ENCODE measurements at regions not wholly inside any gene's neighbourhood (a gene's known extent, or its start where the extent isn't known, plus 50 kb on each side); places are given as distances from the start of the nearest gene placed in this dataset.

DNA sequence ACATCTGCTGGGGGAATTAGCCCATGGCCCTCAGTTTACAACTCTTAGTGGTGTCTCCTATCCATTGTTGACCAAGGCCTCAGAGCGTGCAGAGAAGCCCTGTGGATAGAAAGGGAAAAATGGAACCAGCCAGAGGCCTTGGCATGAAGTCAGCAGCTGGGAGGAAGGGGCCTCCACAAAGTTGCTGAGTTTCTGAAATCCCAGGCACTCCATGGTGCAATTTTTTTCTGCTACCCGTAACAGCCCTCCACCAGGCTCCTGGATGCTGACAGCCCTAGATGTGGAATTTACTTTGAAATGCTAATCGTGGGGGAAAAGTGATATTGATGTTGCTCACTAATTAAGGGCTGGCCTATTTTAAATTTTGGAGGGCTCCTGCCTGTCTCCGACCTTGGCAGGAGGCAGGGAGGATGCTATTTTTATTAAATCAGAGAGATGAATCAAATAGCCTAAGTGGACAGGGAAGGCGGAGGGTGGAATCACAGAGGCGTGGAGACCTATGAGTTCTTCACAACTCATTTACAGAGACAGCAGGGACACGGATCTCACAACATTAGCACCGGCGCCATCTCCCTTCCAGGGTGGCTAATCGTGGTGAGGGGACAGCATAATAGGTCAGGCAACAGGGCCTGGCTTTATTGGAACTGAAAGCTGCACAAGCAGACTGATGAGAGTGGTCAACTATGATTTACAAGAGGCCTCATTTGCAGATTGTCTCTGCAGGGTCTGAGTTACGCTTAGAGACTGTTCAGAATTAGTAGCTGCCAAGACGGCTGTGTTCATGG lies 99.8 kb upstream of the WSCD2 start:
- no peak for DNase-seq (ENCODE audit: low spot score)
- 55% methylated on average over 12 of the region's 12 CpGs for WGBS

DNA sequence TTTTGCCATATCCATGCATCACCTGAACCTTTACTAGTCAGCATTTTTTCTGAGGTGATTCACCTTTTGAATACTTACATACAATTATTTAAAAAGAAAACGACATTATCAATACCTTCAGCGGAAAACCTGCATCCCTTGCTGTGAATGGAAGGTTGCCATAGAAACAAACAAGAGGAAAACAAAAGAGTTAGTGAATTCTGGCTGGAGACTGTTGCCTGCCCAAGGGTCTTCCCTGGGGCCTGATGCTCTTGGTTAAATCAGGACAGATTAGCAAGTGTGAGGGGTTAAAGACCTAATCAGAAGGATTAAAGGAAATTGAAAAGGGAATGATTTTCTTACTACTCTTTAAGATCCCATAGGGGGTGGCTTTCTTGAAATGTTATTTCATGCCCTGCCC lies 96.0 kb upstream of the WSCD2 start:
- no peak overlapping the region for H3K4me3 ChIP-seq (ENCODE audit: low read depth in 1 of 3, low read length in 3 of 3)
- TF ChIP-seq, protein P1, sequence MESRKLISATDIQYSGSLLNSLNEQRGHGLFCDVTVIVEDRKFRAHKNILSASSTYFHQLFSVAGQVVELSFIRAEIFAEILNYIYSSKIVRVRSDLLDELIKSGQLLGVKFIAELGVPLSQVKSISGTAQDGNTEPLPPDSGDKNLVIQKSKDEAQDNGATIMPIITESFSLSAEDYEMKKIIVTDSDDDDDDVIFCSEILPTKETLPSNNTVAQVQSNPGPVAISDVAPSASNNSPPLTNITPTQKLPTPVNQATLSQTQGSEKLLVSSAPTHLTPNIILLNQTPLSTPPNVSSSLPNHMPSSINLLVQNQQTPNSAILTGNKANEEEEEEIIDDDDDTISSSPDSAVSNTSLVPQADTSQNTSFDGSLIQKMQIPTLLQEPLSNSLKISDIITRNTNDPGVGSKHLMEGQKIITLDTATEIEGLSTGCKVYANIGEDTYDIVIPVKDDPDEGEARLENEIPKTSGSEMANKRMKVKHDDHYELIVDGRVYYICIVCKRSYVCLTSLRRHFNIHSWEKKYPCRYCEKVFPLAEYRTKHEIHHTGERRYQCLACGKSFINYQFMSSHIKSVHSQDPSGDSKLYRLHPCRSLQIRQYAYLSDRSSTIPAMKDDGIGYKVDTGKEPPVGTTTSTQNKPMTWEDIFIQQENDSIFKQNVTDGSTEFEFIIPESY (IDR thresholded peaks at IDR 0.05), result no peak
- no peak for TF ChIP-seq FOXA2 (IDR thresholded peaks at IDR 0.05)
- TF ChIP-seq, protein P2, sequence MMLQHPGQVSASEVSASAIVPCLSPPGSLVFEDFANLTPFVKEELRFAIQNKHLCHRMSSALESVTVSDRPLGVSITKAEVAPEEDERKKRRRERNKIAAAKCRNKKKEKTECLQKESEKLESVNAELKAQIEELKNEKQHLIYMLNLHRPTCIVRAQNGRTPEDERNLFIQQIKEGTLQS (IDR thresholded peaks at IDR 0.05), result no peak
- no peak for TF ChIP-seq TAF1 (conservative IDR thresholded peaks at IDR 0.05)
- no peak for TF ChIP-seq RAD21 (IDR thresholded peaks at IDR 0.05)
- TF ChIP-seq YY1 (IDR thresholded peaks at IDR 0.05), result no peak
- TF ChIP-seq, protein P3, sequence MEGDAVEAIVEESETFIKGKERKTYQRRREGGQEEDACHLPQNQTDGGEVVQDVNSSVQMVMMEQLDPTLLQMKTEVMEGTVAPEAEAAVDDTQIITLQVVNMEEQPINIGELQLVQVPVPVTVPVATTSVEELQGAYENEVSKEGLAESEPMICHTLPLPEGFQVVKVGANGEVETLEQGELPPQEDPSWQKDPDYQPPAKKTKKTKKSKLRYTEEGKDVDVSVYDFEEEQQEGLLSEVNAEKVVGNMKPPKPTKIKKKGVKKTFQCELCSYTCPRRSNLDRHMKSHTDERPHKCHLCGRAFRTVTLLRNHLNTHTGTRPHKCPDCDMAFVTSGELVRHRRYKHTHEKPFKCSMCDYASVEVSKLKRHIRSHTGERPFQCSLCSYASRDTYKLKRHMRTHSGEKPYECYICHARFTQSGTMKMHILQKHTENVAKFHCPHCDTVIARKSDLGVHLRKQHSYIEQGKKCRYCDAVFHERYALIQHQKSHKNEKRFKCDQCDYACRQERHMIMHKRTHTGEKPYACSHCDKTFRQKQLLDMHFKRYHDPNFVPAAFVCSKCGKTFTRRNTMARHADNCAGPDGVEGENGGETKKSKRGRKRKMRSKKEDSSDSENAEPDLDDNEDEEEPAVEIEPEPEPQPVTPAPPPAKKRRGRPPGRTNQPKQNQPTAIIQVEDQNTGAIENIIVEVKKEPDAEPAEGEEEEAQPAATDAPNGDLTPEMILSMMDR (IDR thresholded peaks at IDR 0.05; ENCODE audit: low read depth, low read length, missing input control), result no peak
- no peak for TF ChIP-seq FOXA1 (IDR thresholded peaks at IDR 0.05)
- no peak for TF ChIP-seq SP1 (IDR thresholded peaks at IDR 0.05)
- TF ChIP-seq, protein P4, sequence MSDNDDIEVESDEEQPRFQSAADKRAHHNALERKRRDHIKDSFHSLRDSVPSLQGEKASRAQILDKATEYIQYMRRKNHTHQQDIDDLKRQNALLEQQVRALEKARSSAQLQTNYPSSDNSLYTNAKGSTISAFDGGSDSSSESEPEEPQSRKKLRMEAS (IDR thresholded peaks at IDR 0.05), result no peak

More for the DNA sequence above, 99.8 kb upstream of the WSCD2 start:
- Histone ChIP-seq H3K27ac (ENCODE audit: low read depth in 1 of 2, low read length in 2 of 2) (no peak overlapping the region), H3K9ac (ENCODE audit: low read depth in 1 of 2, low read length in 2 of 2) (no peak overlapping the region), H3K36me3 (ENCODE audit: control insufficient read depth in 4 of 4, insufficient read depth in 3 of 4, low read depth in 1 of 4, low read length in 3 of 4) (no peaks in the 10 kb centered on the region), H3K27me3 (ENCODE audit: control insufficient read depth in 4 of 4, insufficient read depth in 4 of 4, low read length in 3 of 4) (peaks cover 0 to 6% (median 1%) of the 10 kb centered on the region in 4 donors), H3K9me3 (ENCODE audit: control insufficient read depth in 4 of 4, low read length in 3 of 4) (no peaks in the 10 kb centered on the region), H3K4me3 (ENCODE audit: low read depth in 1 of 3, low read length in 3 of 3) (no peak overlapping the region), H3K4me1 (ENCODE audit: control insufficient read depth in 4 of 4, insufficient read depth in 4 of 4, low read length in 3 of 4) (no peaks in the 10 kb centered on the region)
- TF ChIP-seq HNF4G (IDR thresholded peaks at IDR 0.05) (no peak), HNF4A (conservative IDR thresholded peaks at IDR 0.05) (no peak), SP1 (IDR thresholded peaks at IDR 0.05) (no peak)
- TF ChIP-seq, protein P2 (IDR thresholded peaks at IDR 0.05), result no peak

DNA sequence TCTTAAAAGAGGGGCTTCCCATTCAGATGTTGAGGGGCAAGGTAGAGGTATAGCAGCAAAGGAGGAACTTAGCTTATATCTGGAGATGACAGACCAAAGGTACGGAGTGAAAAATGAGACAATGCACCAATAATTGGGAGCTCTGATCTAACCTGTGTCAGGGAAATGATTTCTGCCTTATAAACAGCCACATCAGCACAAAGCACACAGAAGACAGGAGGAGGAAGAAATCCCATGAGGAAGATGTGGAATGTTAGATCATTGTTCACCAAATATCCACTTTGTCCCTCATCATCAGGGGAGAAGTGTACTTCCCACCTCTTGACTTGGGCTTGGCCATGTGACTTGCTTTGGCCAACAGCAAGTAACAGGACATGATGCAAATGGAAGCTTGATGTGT lies 93.7 kb upstream of the WSCD2 start:
- H3K27me3 ChIP-seq (ENCODE audit: control insufficient read depth in 4 of 4, insufficient read depth in 4 of 4, low read length in 3 of 4), result peaks cover 0 to 2% (median 0%) of the 10 kb centered on the region in 4 donors
- no peaks in the 10 kb centered on the region for H3K4me1 ChIP-seq (ENCODE audit: control insufficient read depth in 4 of 4, insufficient read depth in 4 of 4, low read length in 3 of 4)
- 63% methylated on average over 1 of the region's 1 CpG for WGBS
- H3K36me3 ChIP-seq (ENCODE audit: control insufficient read depth in 4 of 4, insufficient read depth in 3 of 4, low read depth in 1 of 4, low read length in 3 of 4), result no peaks in the 10 kb centered on the region
- no peaks in the 10 kb centered on the region for H3K9me3 ChIP-seq (ENCODE audit: control insufficient read depth in 4 of 4, low read length in 3 of 4)
- H3K4me3 ChIP-seq (ENCODE audit: low read depth in 1 of 3, low read length in 3 of 3), result no peak overlapping the region
- H3K9ac ChIP-seq (ENCODE audit: low read depth in 1 of 2, low read length in 2 of 2), result no peak overlapping the region
- no peak for DNase-seq (ENCODE audit: low spot score)
- H3K27ac ChIP-seq (ENCODE audit: low read depth in 1 of 2, low read length in 2 of 2), result no peak overlapping the region
- TF ChIP-seq, protein P5, sequence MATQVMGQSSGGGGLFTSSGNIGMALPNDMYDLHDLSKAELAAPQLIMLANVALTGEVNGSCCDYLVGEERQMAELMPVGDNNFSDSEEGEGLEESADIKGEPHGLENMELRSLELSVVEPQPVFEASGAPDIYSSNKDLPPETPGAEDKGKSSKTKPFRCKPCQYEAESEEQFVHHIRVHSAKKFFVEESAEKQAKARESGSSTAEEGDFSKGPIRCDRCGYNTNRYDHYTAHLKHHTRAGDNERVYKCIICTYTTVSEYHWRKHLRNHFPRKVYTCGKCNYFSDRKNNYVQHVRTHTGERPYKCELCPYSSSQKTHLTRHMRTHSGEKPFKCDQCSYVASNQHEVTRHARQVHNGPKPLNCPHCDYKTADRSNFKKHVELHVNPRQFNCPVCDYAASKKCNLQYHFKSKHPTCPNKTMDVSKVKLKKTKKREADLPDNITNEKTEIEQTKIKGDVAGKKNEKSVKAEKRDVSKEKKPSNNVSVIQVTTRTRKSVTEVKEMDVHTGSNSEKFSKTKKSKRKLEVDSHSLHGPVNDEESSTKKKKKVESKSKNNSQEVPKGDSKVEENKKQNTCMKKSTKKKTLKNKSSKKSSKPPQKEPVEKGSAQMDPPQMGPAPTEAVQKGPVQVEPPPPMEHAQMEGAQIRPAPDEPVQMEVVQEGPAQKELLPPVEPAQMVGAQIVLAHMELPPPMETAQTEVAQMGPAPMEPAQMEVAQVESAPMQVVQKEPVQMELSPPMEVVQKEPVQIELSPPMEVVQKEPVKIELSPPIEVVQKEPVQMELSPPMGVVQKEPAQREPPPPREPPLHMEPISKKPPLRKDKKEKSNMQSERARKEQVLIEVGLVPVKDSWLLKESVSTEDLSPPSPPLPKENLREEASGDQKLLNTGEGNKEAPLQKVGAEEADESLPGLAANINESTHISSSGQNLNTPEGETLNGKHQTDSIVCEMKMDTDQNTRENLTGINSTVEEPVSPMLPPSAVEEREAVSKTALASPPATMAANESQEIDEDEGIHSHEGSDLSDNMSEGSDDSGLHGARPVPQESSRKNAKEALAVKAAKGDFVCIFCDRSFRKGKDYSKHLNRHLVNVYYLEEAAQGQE (IDR thresholded peaks at IDR 0.05), result no peak
- TF ChIP-seq, protein P3 (IDR thresholded peaks at IDR 0.05; ENCODE audit: low read depth, low read length, missing input control), result no peak
- TF ChIP-seq RAD21 (IDR thresholded peaks at IDR 0.05), result no peak
- TF ChIP-seq JUND (IDR thresholded peaks at IDR 0.05), result no peak
- TF ChIP-seq RXRA (IDR thresholded peaks at IDR 0.05), result no peak
- no peak for TF ChIP-seq HNF4G (IDR thresholded peaks at IDR 0.05)
- TF ChIP-seq YY1 (IDR thresholded peaks at IDR 0.05), result no peak
- TF ChIP-seq NR2F2 (IDR thresholded peaks at IDR 0.05), result no peak
- no peak for TF ChIP-seq EGR1 (IDR thresholded peaks at IDR 0.05; ENCODE audit: low read depth in 2 of 2)
- TF ChIP-seq SP1 (IDR thresholded peaks at IDR 0.05), result no peak

More for the DNA sequence above, 96.0 kb upstream of the WSCD2 start:
- Histone ChIP-seq H3K27ac (ENCODE audit: low read depth in 1 of 2, low read length in 2 of 2) (no peak overlapping the region), H3K27me3 (ENCODE audit: control insufficient read depth in 4 of 4, insufficient read depth in 4 of 4, low read length in 3 of 4) (peaks cover 0 to 2% (median 0%) of the 10 kb centered on the region in 4 donors), H3K36me3 (ENCODE audit: control insufficient read depth in 4 of 4, insufficient read depth in 3 of 4, low read depth in 1 of 4, low read length in 3 of 4) (no peaks in the 10 kb centered on the region), H3K9ac (ENCODE audit: low read depth in 1 of 2, low read length in 2 of 2) (no peak overlapping the region), H3K4me1 (ENCODE audit: control insufficient read depth in 4 of 4, insufficient read depth in 4 of 4, low read length in 3 of 4) (no peaks in the 10 kb centered on the region), H3K9me3 (ENCODE audit: control insufficient read depth in 4 of 4, low read length in 3 of 4) (no peaks in the 10 kb centered on the region)
- WGBS, result 44% methylated on average over 2 of the region's 2 CpGs
- no peak for DNase-seq (ENCODE audit: low spot score)
